ENCODE measurements at regions not wholly inside any gene's neighbourhood (a gene's known extent, or its start where the extent isn't known, plus 50 kb on each side); places are given as distances from the start of the nearest gene placed in this dataset.

GRCh38 chr1:182139496-182139895 is 78.0 kb upstream of the ZNF648 start:
- intact Hi-C loops (cut with DNase I), result no loop called here
- TF ChIP-seq POLR2A (IDR thresholded peaks at IDR 0.05), result no peak
- TF ChIP-seq POLR2AphosphoS5 (IDR thresholded peaks at IDR 0.05), result no peak
- no peak for TF ChIP-seq CTCF (IDR thresholded peaks at IDR 0.05)
- Histone ChIP-seq H3K36me3 (no peaks in the 10 kb centered on the region), H3K27me3 (replicated peaks; ENCODE audit: insufficient read depth) (no peaks in the 10 kb centered on the region), H3K27ac (no peak overlapping the region), H3K4me3 (no peak overlapping the region), H3K4me1 (replicated peaks) (peaks cover 12% of the 10 kb centered on the region), H3K9me3 (no peaks in the 10 kb centered on the region)
- 87% methylated on average over 1 of the region's 1 CpG for WGBS
- DNase-seq (ENCODE audit: low spot score), result no peak

GRCh38 chr1:182137546-182137945 is 76.0 kb upstream of the ZNF648 start:
- intact Hi-C loops (cut with DNase I), result no loop called here
- no peaks in the 10 kb centered on the region for H3K4me1 ChIP-seq (replicated peaks)
- H3K27me3 ChIP-seq (replicated peaks; ENCODE audit: insufficient read depth), result no peaks in the 10 kb centered on the region
- H3K4me3 ChIP-seq, result no peak overlapping the region
- TF ChIP-seq CTCF (IDR thresholded peaks at IDR 0.05), result no peak
- TF ChIP-seq POLR2AphosphoS5 (IDR thresholded peaks at IDR 0.05), result no peak
- TF ChIP-seq POLR2A (IDR thresholded peaks at IDR 0.05), result no peak
- WGBS, result 100% methylated on average over 1 of the region's 1 CpG
- no peaks in the 10 kb centered on the region for H3K36me3 ChIP-seq
- H3K27ac ChIP-seq, result no peak overlapping the region
- no peak for DNase-seq (ENCODE audit: low spot score)
- H3K9me3 ChIP-seq, result no peaks in the 10 kb centered on the region

- intact Hi-C loops (cut with DNase I), result no loop called here
- Histone ChIP-seq H3K27ac (no peak overlapping the region), H3K36me3 (no peaks in the 10 kb centered on the region), H3K4me3 (no peak overlapping the region), H3K27me3 (replicated peaks; ENCODE audit: insufficient read depth) (no peaks in the 10 kb centered on the region), H3K4me1 (replicated peaks) (no peaks in the 10 kb centered on the region), H3K9me3 (no peaks in the 10 kb centered on the region)
- WGBS, result 100% methylated on average over 1 of the region's 1 CpG
- no peak for DNase-seq (ENCODE audit: low spot score)
- TF ChIP-seq POLR2A (IDR thresholded peaks at IDR 0.05) (no peak), POLR2AphosphoS5 (IDR thresholded peaks at IDR 0.05) (no peak), CTCF (IDR thresholded peaks at IDR 0.05) (no peak)
Measured at GRCh38 chr1:182135946-182136345, 74.4 kb upstream of the ZNF648 start.

GRCh38 chr1:182134257-182134656 is 72.7 kb upstream of the ZNF648 start:
- no peaks in the 10 kb centered on the region for H3K4me1 ChIP-seq (replicated peaks)
- no peak for DNase-seq (ENCODE audit: low spot score)
- H3K36me3 ChIP-seq, result no peaks in the 10 kb centered on the region
- intact Hi-C loops (cut with DNase I), result no loop called here
- no peaks in the 10 kb centered on the region for H3K27me3 ChIP-seq (replicated peaks; ENCODE audit: insufficient read depth)
- no peak overlapping the region for H3K4me3 ChIP-seq
- TF ChIP-seq POLR2AphosphoS5 (IDR thresholded peaks at IDR 0.05), result no peak
- no peak for TF ChIP-seq POLR2A (IDR thresholded peaks at IDR 0.05)
- H3K9me3 ChIP-seq, result no peaks in the 10 kb centered on the region
- H3K27ac ChIP-seq, result no peak overlapping the region
- 96% methylated on average over 4 of the region's 4 CpGs for WGBS

- Histone ChIP-seq H3K27me3 (replicated peaks; ENCODE audit: insufficient read depth) (no peaks in the 10 kb centered on the region), H3K4me3 (no peak overlapping the region), H3K9me3 (no peaks in the 10 kb centered on the region), H3K4me1 (replicated peaks) (no peaks in the 10 kb centered on the region), H3K27ac (no peak overlapping the region), H3K36me3 (no peaks in the 10 kb centered on the region)
- intact Hi-C loops (cut with DNase I), result no loop called here
- TF ChIP-seq POLR2AphosphoS5 (IDR thresholded peaks at IDR 0.05) (no peak), POLR2A (IDR thresholded peaks at IDR 0.05) (no peak), CTCF (IDR thresholded peaks at IDR 0.05) (no peak)
- DNase-seq (ENCODE audit: low spot score), result no peak
- WGBS, result 96% methylated on average over 7 of the region's 7 CpGs
Measured at GRCh38 chr1:182133181-182133580, 71.7 kb upstream of the ZNF648 start.
